IMR-90 (cell line): ENCODE measurements at regions not wholly inside any gene's neighbourhood (a gene's known extent, or its start where the extent isn't known, plus 50 kb on each side); places are given as distances from the start of the nearest gene placed in this dataset.
A peak's percentile ranks its signal among the peaks of the same experiment; 100 is the strongest.

Experiments used
- ATAC-seq: fragments of 200-7000 bp; cut with Tn5 transposase; 2 replicates; pipeline ENCODE4 v1.9.1; 2020; ENCODE audit warnings: low read depth, mild to moderate bottlenecking, moderate library complexity
- BruUV-seq: library from RNA; stranded (reverse); fragments of 400-500 nt; replicated peaks from 2 replicates; lab custom pipeline; 2021; lab: Mats Ljungman, UMichigan
- CTCF ChIA-PET: fragments of 300-600 bp; formaldehyde crosslinking; extraction: SDS; loops from one replicate; lab custom pipeline; 2021; ENCODE audit warnings: antibody characterized with exemption; lab: Yijun Ruan, JAX
- POLR2A ChIA-PET: fragments of 300-600 bp; sonication (Branson Sonifier 250); formaldehyde crosslinking; loops from one replicate; lab custom pipeline; 2022; ENCODE audit warnings: antibody characterized with exemption; ENCODE audit not compliant: unreplicated experiment; lab: Charles Lee
- DNase-seq: peaks from one replicate; pipeline ENCODE4 v3.0.0; 2013
- H2AFZ ChIP-seq: replicated peaks from 2 replicates; pipeline ENCODE3; 2013; ENCODE audit warnings: low read length, mild to moderate bottlenecking; ENCODE audit not compliant: poor library complexity
- H2AK5ac ChIP-seq: 2 replicates; pipeline ENCODE4 v1.6.1; 2013; ENCODE audit warnings: low read depth, low read length, inconsistent platforms
- H2AK9ac ChIP-seq: replicated peaks from 2 replicates; pipeline ENCODE3; 2013; ENCODE audit warnings: mild to moderate bottlenecking, low read depth, low read length, moderate library complexity; ENCODE audit not compliant: poor library complexity
- H2BK120ac ChIP-seq: 2 replicates; pipeline ENCODE4 v1.6.1; 2013; ENCODE audit warnings: low read depth, low read length, inconsistent platforms
- H2BK15ac ChIP-seq: 3 replicates; pipeline ENCODE4 v1.6.1; 2013; ENCODE audit warnings: low read depth, low read length, inconsistent platforms
- H2BK20ac ChIP-seq: 2 replicates; pipeline ENCODE4 v1.6.1; 2013; ENCODE audit warnings: low read depth, mild to moderate bottlenecking, inconsistent platforms, low read length, moderate library complexity
- H2BK5ac ChIP-seq: 2 replicates; pipeline ENCODE4 v1.6.1; 2013; ENCODE audit warnings: mild to moderate bottlenecking, low read depth, low read length, inconsistent platforms; ENCODE audit not compliant: poor library complexity, severe bottlenecking
- H3K14ac ChIP-seq: replicated peaks from 2 replicates; pipeline ENCODE4 v1.6.1; 2013; ENCODE audit warnings: low read depth, low read length, inconsistent platforms
- H3K18ac ChIP-seq: 2 replicates; pipeline ENCODE4 v1.6.1; 2013; ENCODE audit warnings: low read depth, low read length, control low read depth
- H3K23ac ChIP-seq: 2 replicates; pipeline ENCODE4 v1.6.1; 2013; ENCODE audit warnings: low read depth, low read length, inconsistent platforms
- H3K27ac ChIP-seq: 2 replicates; pipeline ENCODE4 v1.5.1; 2013; ENCODE audit warnings: mild to moderate bottlenecking, control low read depth, low read length; ENCODE audit not compliant: insufficient read depth
- H3K27me3 ChIP-seq: 2 replicates; pipeline ENCODE4 v1.6.1; 2013; ENCODE audit warnings: low read length; ENCODE audit not compliant: control insufficient read depth, insufficient read depth
- H3K36me3 ChIP-seq: 2 replicates; pipeline ENCODE4 v1.6.1; 2013; ENCODE audit warnings: low read length, mixed read lengths; ENCODE audit not compliant: control insufficient read depth, insufficient read depth
- H3K4ac ChIP-seq: 2 replicates; pipeline ENCODE4 v1.6.1; 2013; ENCODE audit warnings: low read depth, low read length, inconsistent platforms
- H3K4me1 ChIP-seq: 2 replicates; pipeline ENCODE4 v1.6.1; 2013; ENCODE audit warnings: low read length, mixed read lengths; ENCODE audit not compliant: control insufficient read depth, insufficient read depth
- H3K4me2 ChIP-seq: 2 replicates; pipeline ENCODE4 v1.6.1; 2013; ENCODE audit warnings: low read depth, mild to moderate bottlenecking, control low read depth, low read length, moderate library complexity
- H3K4me3 ChIP-seq: 2 replicates; pipeline ENCODE4 v1.5.1; 2013; ENCODE audit warnings: low read depth, mild to moderate bottlenecking, control low read depth, low read length, moderate library complexity; ENCODE audit not compliant: insufficient read depth
- H3K56ac ChIP-seq: 2 replicates; pipeline ENCODE4 v1.6.1; 2013; ENCODE audit warnings: low read length, inconsistent platforms; ENCODE audit not compliant: insufficient read depth; ENCODE audit errors: extremely low read depth
- H3K79me1 ChIP-seq, 2 experiments: 2 replicates each; pipeline ENCODE4 v1.6.1; 2013; ENCODE audit warnings: low read length in 2 of 2, inconsistent platforms in 1 of 2, low read depth in 1 of 2
- H3K9ac ChIP-seq: 2 replicates; pipeline ENCODE4 v1.6.1; 2013; ENCODE audit warnings: low read depth, low read length, control low read depth
- H3K9me1 ChIP-seq: 2 replicates; pipeline ENCODE4 v1.6.1; 2013; ENCODE audit warnings: low read length, inconsistent platforms; ENCODE audit not compliant: insufficient read depth
- H3K9me3 ChIP-seq: 2 replicates; pipeline ENCODE4 v1.6.1; 2013; ENCODE audit warnings: low read length; ENCODE audit not compliant: control insufficient read depth, insufficient read depth
- H4K20me1 ChIP-seq: 2 replicates; pipeline ENCODE4 v1.6.1; 2013; ENCODE audit warnings: low read length, inconsistent platforms; ENCODE audit not compliant: insufficient read depth
- H4K5ac ChIP-seq: 2 replicates; pipeline ENCODE4 v1.6.1; 2013; ENCODE audit warnings: mild to moderate bottlenecking, low read depth, low read length, control low read depth
- H4K8ac ChIP-seq, 2 experiments: 2 replicates each; pipeline ENCODE4 v1.6.1; 2013; ENCODE audit warnings: low read depth in 2 of 2, low read length in 2 of 2, control low read depth in 1 of 2, inconsistent platforms in 1 of 2
- H4K91ac ChIP-seq: 2 replicates; pipeline ENCODE4 v1.6.1; 2013; ENCODE audit warnings: low read depth, low read length, inconsistent platforms; ENCODE audit not compliant: insufficient read depth
- BHLHE40 ChIP-seq: fragments of 150-350 bp; IDR thresholded peaks from 2 replicates; pipeline ENCODE4 v1.6.1; 2016; ENCODE audit warnings: mild to moderate bottlenecking, low read depth, low read length
- CEBPB ChIP-seq: IDR thresholded peaks from 2 replicates; pipeline ENCODE4 v1.6.1; 2012; ENCODE audit warnings: low read depth, low read length, improper control_type of control experiment
- FOS ChIP-seq: fragments of 150-350 bp; IDR thresholded peaks from 2 replicates; pipeline ENCODE4 v1.6.1; 2016; ENCODE audit warnings: low read depth, low read length
- MAFK ChIP-seq: IDR thresholded peaks from 2 replicates; pipeline ENCODE4 v1.6.1; 2012; ENCODE audit warnings: low read depth, low read length, improper control_type of control experiment
- MAZ ChIP-seq: IDR thresholded peaks from 2 replicates; pipeline ENCODE4 v1.6.1; 2012; ENCODE audit warnings: low read depth, mild to moderate bottlenecking, low read length, improper control_type of control experiment, moderate library complexity, borderline replicate concordance
- MXI1 ChIP-seq: IDR thresholded peaks from 2 replicates; pipeline ENCODE4 v1.6.1; 2012; ENCODE audit warnings: low read depth, mild to moderate bottlenecking, low read length, moderate library complexity, borderline replicate concordance
- RFX5 ChIP-seq: IDR thresholded peaks from 2 replicates; pipeline ENCODE4 v1.8.0; 2012; ENCODE audit warnings: low read depth, mild to moderate bottlenecking, low read length, moderate library complexity
- SMC3 ChIP-seq: fragments of 150-350 bp; IDR thresholded peaks from 2 replicates; pipeline ENCODE4 v1.6.1; 2016; ENCODE audit warnings: low read depth, mild to moderate bottlenecking, antibody characterized with exemption, low read length, moderate library complexity
- WGBS, 2 experiments: methylation state at CpG; one replicate each; pipeline versions ENCODE4 v1.1.5 to v1.1.7; 2013; ENCODE audit warnings: missing lambda C conversion rate in 2 of 2; ENCODE audit not compliant: insufficient read length in 1 of 2; ENCODE audit errors: extremely low coverage in 2 of 2; 5-methylcytosine and 5-hydroxymethylcytosine counted together
- dilution Hi-C: fragments of 300-500 bp; cut with HindIII; formaldehyde crosslinking; loops from one replicate; pipeline ENCODE4 v1.14.3; 2018; ENCODE audit warnings: low sequenced_read_pairs; ENCODE audit not compliant: unreplicated experiment
- in situ Hi-C: fragments of 300-500 bp; cut with MboI; formaldehyde crosslinking; loops from 3 replicates; pipeline ENCODE4 v1.14.3; 2019; ENCODE audit warnings: low sequenced_read_pairs, inconsistent platforms, mixed read lengths
- intact Hi-C: fragments of 100-400 bp; cut with micrococcal nuclease; formaldehyde crosslinking; loops from 2 replicates; pipeline ENCODE4 v1.10.0; 2022
- TF ChIP-seq, protein P1 (sequence below): conservative IDR thresholded peaks from 2 replicates; pipeline ENCODE4 v1.5.1; 2012; ENCODE audit warnings: mild to moderate bottlenecking, low read depth, low read length, improper control_type of control experiment
- TF ChIP-seq, protein P2 (sequence below): fragments of 150-350 bp; IDR thresholded peaks from 2 replicates; pipeline ENCODE4 v1.6.1; 2016; ENCODE audit warnings: low read depth, mild to moderate bottlenecking, low read length, moderate library complexity, borderline replicate concordance

DNA sequence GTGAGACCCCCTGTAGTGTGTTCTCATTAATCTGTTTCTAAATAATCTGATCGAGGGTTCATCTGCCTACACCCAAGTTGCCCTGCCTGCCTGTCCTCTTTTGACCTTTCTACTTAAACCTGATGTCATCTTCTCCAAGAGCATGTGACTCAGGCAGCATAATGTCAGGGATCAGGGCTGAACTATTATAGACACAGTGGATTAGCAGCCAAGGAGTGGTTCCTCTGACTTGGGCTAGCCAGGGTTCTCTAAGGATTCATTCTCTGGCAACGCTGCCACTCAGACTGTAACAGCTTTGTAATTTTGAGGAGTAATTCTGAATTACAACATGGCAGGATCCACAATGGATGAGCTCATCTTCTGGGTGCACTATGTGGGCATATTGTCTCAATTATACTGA lies 124.0 kb downstream of the MDH1 start:
- Histone ChIP-seq H3K9ac (no peak overlapping the region), H3K27me3 (no peaks in the 10 kb centered on the region), H3K9me1 (no peaks in the 10 kb centered on the region), H2AFZ (no peak overlapping the region), H2AK5ac (no peak overlapping the region), H3K4me1 (no peaks in the 10 kb centered on the region), H3K9me3 (no peaks in the 10 kb centered on the region), H2AK9ac (no peak overlapping the region), H3K56ac (no peak overlapping the region), H2BK5ac (no peak overlapping the region), H3K36me3 (no peaks in the 10 kb centered on the region), H2BK15ac (no peak overlapping the region), H3K4ac (no peak overlapping the region), H3K18ac (no peak overlapping the region), H4K91ac (no peak overlapping the region), H2BK20ac (no peak overlapping the region), H3K27ac (no peak overlapping the region), H3K14ac (no peak overlapping the region), H4K8ac (no peak overlapping the region), H4K20me1 (no peaks in the 10 kb centered on the region), H3K4me3 (no peak overlapping the region), H2BK120ac (no peak overlapping the region), H4K5ac (no peak overlapping the region), H3K79me1 (no peaks in the 10 kb centered on the region), H3K23ac (no peak overlapping the region), H3K4me2 (no peak overlapping the region)
- ChIA-PET CTCF (no interaction called here), POLR2A (no interaction called here)
- in situ Hi-C loops, result no loop called here
- DNase-seq (peak; percentile 21), ATAC-seq (no peak)
- BruUV-seq, result no TSS peak
- WGBS, 2 experiments, result no CpG with 5 or more reads among the region's 2 CpGs
- TF ChIP-seq MAFK, result no peak
- TF ChIP-seq, protein P1, sequence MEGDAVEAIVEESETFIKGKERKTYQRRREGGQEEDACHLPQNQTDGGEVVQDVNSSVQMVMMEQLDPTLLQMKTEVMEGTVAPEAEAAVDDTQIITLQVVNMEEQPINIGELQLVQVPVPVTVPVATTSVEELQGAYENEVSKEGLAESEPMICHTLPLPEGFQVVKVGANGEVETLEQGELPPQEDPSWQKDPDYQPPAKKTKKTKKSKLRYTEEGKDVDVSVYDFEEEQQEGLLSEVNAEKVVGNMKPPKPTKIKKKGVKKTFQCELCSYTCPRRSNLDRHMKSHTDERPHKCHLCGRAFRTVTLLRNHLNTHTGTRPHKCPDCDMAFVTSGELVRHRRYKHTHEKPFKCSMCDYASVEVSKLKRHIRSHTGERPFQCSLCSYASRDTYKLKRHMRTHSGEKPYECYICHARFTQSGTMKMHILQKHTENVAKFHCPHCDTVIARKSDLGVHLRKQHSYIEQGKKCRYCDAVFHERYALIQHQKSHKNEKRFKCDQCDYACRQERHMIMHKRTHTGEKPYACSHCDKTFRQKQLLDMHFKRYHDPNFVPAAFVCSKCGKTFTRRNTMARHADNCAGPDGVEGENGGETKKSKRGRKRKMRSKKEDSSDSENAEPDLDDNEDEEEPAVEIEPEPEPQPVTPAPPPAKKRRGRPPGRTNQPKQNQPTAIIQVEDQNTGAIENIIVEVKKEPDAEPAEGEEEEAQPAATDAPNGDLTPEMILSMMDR, result no peak
- TF ChIP-seq FOS, result no peak
- no peak for TF ChIP-seq CEBPB
- no peak for TF ChIP-seq MXI1
- no peak for TF ChIP-seq MAZ
- TF ChIP-seq, protein P2, sequence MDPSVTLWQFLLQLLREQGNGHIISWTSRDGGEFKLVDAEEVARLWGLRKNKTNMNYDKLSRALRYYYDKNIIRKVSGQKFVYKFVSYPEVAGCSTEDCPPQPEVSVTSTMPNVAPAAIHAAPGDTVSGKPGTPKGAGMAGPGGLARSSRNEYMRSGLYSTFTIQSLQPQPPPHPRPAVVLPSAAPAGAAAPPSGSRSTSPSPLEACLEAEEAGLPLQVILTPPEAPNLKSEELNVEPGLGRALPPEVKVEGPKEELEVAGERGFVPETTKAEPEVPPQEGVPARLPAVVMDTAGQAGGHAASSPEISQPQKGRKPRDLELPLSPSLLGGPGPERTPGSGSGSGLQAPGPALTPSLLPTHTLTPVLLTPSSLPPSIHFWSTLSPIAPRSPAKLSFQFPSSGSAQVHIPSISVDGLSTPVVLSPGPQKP, result no peak
- no peak for TF ChIP-seq BHLHE40
- TF ChIP-seq RFX5, result no peak
- no peak for TF ChIP-seq SMC3
- intact Hi-C loops, result no loop called here
- dilution Hi-C loops, result no loop called here
